ENCODE measurements at regions not wholly inside any gene's neighbourhood (a gene's known extent, or its start where the extent isn't known, plus 50 kb on each side); places are given as distances from the start of the nearest gene placed in this dataset.

- no peak for DNase-seq
- Histone ChIP-seq H3K4me3 (no peak overlapping the region), H3K27me3 (no peaks in the 10 kb centered on the region), H3K36me3 (no peaks in the 10 kb centered on the region), H3K27ac (no peak overlapping the region), H3K9me3 (no peaks in the 10 kb centered on the region), H3K4me1 (no peaks in the 10 kb centered on the region)
- whole genome bisulfite sequencing, 2 donors = 45 to 51% methylated on average over 5 of the region's 5 CpGs
- TF ChIP-seq EP300 (IDR thresholded peaks at IDR 0.05) (no peak), POLR2A (IDR thresholded peaks at IDR 0.05) (no peak), POLR2AphosphoS5 (IDR thresholded peaks at IDR 0.05) (no peak), CTCF (IDR thresholded peaks at IDR 0.05) (no peak)
- no peak for ATAC-seq (ENCODE audit: low FRiP score in 2 of 2)
Measured at GRCh38 chr1:82152356-82153271, 351.9 kb downstream of the ADGRL2 start.

- ATAC-seq (ENCODE audit: low FRiP score in 2 of 2) = no peak
- 95 to 96% methylated on average over 1 of the region's 1 CpG for WGBS, 2 donors
- H3K4me1 ChIP-seq = no peaks in the 10 kb centered on the region
- no peak overlapping the region for H3K27ac ChIP-seq
- DNase-seq = no peak
- H3K27me3 ChIP-seq = no peaks in the 10 kb centered on the region
- H3K36me3 ChIP-seq = no peaks in the 10 kb centered on the region
- TF ChIP-seq EP300 (IDR thresholded peaks at IDR 0.05) = no peak
- TF ChIP-seq CTCF (IDR thresholded peaks at IDR 0.05) = no peak
- TF ChIP-seq POLR2AphosphoS5 (IDR thresholded peaks at IDR 0.05) = no peak
- no peak overlapping the region for H3K4me3 ChIP-seq
- H3K9me3 ChIP-seq = no peaks in the 10 kb centered on the region
Measured at GRCh38 chr1:82145656-82146055, 344.9 kb downstream of the ADGRL2 start.

- Histone ChIP-seq H3K27ac (no peak overlapping the region), H3K4me3 (no peak overlapping the region), H3K36me3 (no peaks in the 10 kb centered on the region), H3K9me3 (no peaks in the 10 kb centered on the region), H3K27me3 (no peaks in the 10 kb centered on the region), H3K4me1 (no peaks in the 10 kb centered on the region)
- ATAC-seq (ENCODE audit: low FRiP score in 2 of 2) (no peak), DNase-seq (no peak)
- TF ChIP-seq EP300 (IDR thresholded peaks at IDR 0.05) = no peak
- no peak for TF ChIP-seq CTCF (IDR thresholded peaks at IDR 0.05)
- TF ChIP-seq POLR2AphosphoS5 (IDR thresholded peaks at IDR 0.05) = no peak
- TF ChIP-seq POLR2A (IDR thresholded peaks at IDR 0.05) = no peak
- WGBS, 2 donors = 87 to 96% methylated on average over 3 of the region's 3 CpGs
Measured at GRCh38 chr1:82143108-82143833, 342.5 kb downstream of the ADGRL2 start.

DNA sequence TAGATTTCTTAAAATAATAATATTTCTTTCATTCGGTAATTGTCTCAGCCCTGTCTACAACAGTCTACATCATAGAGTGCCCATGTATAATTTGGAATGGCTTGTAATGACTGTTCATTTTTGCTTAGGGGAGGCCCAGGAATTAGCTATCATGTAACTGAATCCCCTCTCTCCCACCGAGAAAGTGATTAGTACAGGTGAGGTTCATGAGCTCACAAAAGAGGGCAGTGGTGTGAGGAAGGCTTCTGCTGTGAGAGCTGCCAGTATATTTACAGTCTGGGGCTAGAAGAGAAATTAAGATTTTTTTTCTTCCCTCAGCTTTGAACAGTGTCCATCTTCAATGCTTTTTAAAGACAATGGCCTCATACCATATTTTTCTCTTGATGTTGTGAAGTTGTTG lies 340.7 kb downstream of the ADGRL2 start:
- no peak for TF ChIP-seq POLR2A (IDR thresholded peaks at IDR 0.05)
- TF ChIP-seq EP300 (IDR thresholded peaks at IDR 0.05) = no peak
- TF ChIP-seq CTCF (IDR thresholded peaks at IDR 0.05) = no peak
- no peak for TF ChIP-seq POLR2AphosphoS5 (IDR thresholded peaks at IDR 0.05)
- no peak overlapping the region for H3K4me3 ChIP-seq
- WGBS, 2 donors = 68 to 76% methylated on average over 2 of the region's 2 CpGs
- no peaks in the 10 kb centered on the region for H3K9me3 ChIP-seq
- no peaks in the 10 kb centered on the region for H3K36me3 ChIP-seq
- no peaks in the 10 kb centered on the region for H3K27me3 ChIP-seq
- DNase-seq (no peak), ATAC-seq (ENCODE audit: low FRiP score in 2 of 2) (no peak)
- no peaks in the 10 kb centered on the region for H3K4me1 ChIP-seq
- H3K27ac ChIP-seq = no peak overlapping the region

Data from upper lobe of left lung (tissue), 6 donors.